HCT116 (cell line): ENCODE measurements at regions not wholly inside any gene's neighbourhood (a gene's known extent, or its start where the extent isn't known, plus 50 kb on each side); places are given as distances from the start of the nearest gene placed in this dataset.

ENCODE experiments used
- ATAC-seq: fragments of 200-7000 bp; cut with Tn5 transposase; 2 replicates; pipeline ENCODE4 v1.9.1; 2020; ENCODE audit warnings: mild to moderate bottlenecking, moderate library complexity
- BruUV-seq: library from RNA; stranded (reverse); fragments of 400-500 nt; replicated peaks from 2 replicates; lab custom pipeline; 2021; lab: Mats Ljungman, UMichigan
- CTCF ChIA-PET: fragments of 300-600 bp; sonication (Branson Sonifier 250); formaldehyde crosslinking; loops from one replicate; lab custom pipeline; 2021; ENCODE audit warnings: antibody characterized with exemption; lab: Charles Lee
- POLR2A ChIA-PET: fragments of 300-600, 350-600 bp; sonication (Branson Sonifier 250); formaldehyde crosslinking; loops from one replicate; lab custom pipeline; 2021; ENCODE audit warnings: antibody characterized with exemption; lab: Charles Lee
- RAD21 ChIA-PET, 2 experiments: fragments of 300-600 bp; sonication (Branson Sonifier 250); formaldehyde crosslinking; loops; one replicate each; lab custom pipeline; 2023; ENCODE audit warnings: low total read pairs in 2 of 2; ENCODE audit not compliant: uncharacterized antibody in 2 of 2, unreplicated experiment in 2 of 2, low non-redundant PET in 1 of 2; lab: Charles Lee
- DNase-seq: peaks from one replicate; pipeline ENCODE4 v3.0.0-alpha.2; 2010; ENCODE audit warnings: low read depth, low spot score
- H2AFZ ChIP-seq: fragments of 200-600 bp; shearing (Covaris generic), sonication (generic); 2 replicates; pipeline ENCODE4 v1.6.1; 2017; ENCODE audit warnings: low read depth, mixed run types, mixed read lengths, antibody characterized with exemption, low read length; ENCODE audit not compliant: poor library complexity, severe bottlenecking
- H3K27ac ChIP-seq: 2 replicates; pipeline ENCODE4 v1.5.1; 2012; ENCODE audit warnings: low read depth, low read length
- H3K27me3 ChIP-seq: fragments of 200-600 bp; sonication (generic); 2 replicates; pipeline ENCODE4 v1.6.1; 2016; ENCODE audit warnings: mixed run types, low read length, mixed read lengths; ENCODE audit not compliant: insufficient read depth
- H3K36me3 ChIP-seq, 2 experiments: fragments of 200-500 bp in 1 of 2; fragments of 200-600 bp in 1 of 2; sonication (Bioruptor generic) in 1 of 2; sonication (generic) in 1 of 2; 2 replicates each; pipeline versions ENCODE4 v1.5.1 to v1.6.1; 2014 to 2016; ENCODE audit warnings: low read length in 2 of 2, inconsistent platforms in 1 of 2, mixed read lengths in 1 of 2, mixed run types in 1 of 2; ENCODE audit not compliant: insufficient read depth in 2 of 2, control insufficient read depth in 1 of 2
- H3K4me1 ChIP-seq, 2 experiments: fragments of 200-600 bp in 1 of 2; sonication (generic) in 1 of 2; 2 replicates each; pipeline versions ENCODE4 v1.5.1 to v1.6.1; 2012 to 2017; ENCODE audit warnings: low read length in 2 of 2, inconsistent platforms in 1 of 2, mild to moderate bottlenecking in 1 of 2, mixed read lengths in 1 of 2, mixed run types in 1 of 2, moderate library complexity in 1 of 2; ENCODE audit not compliant: insufficient read depth in 2 of 2, control insufficient read depth in 1 of 2
- H3K4me2 ChIP-seq: fragments of 200-600 bp; sonication (generic); 2 replicates; pipeline ENCODE4 v1.6.1; 2017; ENCODE audit warnings: mixed run types, low read length, mixed read lengths
- H3K4me3 ChIP-seq, 2 experiments: fragments of 200-600 bp in 1 of 2; sonication (generic) in 1 of 2; replicated peaks in 1 of 2; 2 replicates each; pipeline ENCODE4 v1.5.1; 2011 to 2016; ENCODE audit warnings: low read length in 2 of 2, control low read depth in 1 of 2, low read depth in 1 of 2, mild to moderate bottlenecking in 1 of 2, mixed read lengths in 1 of 2, mixed run types in 1 of 2
- H3K79me2 ChIP-seq: fragments of 200-600 bp; sonication (generic); 2 replicates; pipeline ENCODE4 v1.6.1; 2017; ENCODE audit warnings: mild to moderate bottlenecking, mixed run types, low read length, moderate library complexity, mixed read lengths; ENCODE audit not compliant: insufficient read depth
- H3K9ac ChIP-seq: fragments of 200-600 bp; sonication (generic); 2 replicates; pipeline ENCODE4 v1.6.1; 2016; ENCODE audit warnings: low read length, mixed read lengths
- H3K9me2 ChIP-seq: fragments of 200-600 bp; sonication (generic), shearing (Covaris generic); 2 replicates; pipeline ENCODE4 v1.6.1; 2017; ENCODE audit warnings: mixed run types, mild to moderate bottlenecking, moderate library complexity; ENCODE audit not compliant: insufficient read depth
- H3K9me3 ChIP-seq, 2 experiments: fragments of 200-500 bp in 1 of 2; fragments of 200-600 bp in 1 of 2; sonication (Bioruptor generic) in 1 of 2; sonication (generic) in 1 of 2; 2 replicates each; pipeline ENCODE4 v1.6.1; 2014 to 2017; ENCODE audit warnings: low read length in 2 of 2, mixed read lengths in 2 of 2, inconsistent platforms in 1 of 2, low read depth in 1 of 2, mild to moderate bottlenecking in 1 of 2, mixed run types in 1 of 2, moderate library complexity in 1 of 2; ENCODE audit not compliant: control insufficient read depth in 1 of 2, insufficient read depth in 1 of 2
- H4K20me1 ChIP-seq: fragments of 200-600 bp; sonication (generic), shearing (Covaris generic); 2 replicates; pipeline ENCODE4 v1.6.1; 2017; ENCODE audit warnings: mixed run types, mild to moderate bottlenecking, moderate library complexity; ENCODE audit not compliant: insufficient read depth
- CBX3 ChIP-seq: IDR thresholded peaks from 2 replicates; pipeline ENCODE4 v1.6.1; 2012; ENCODE audit warnings: low read depth
- CEBPB ChIP-seq: IDR thresholded peaks from 2 replicates; pipeline ENCODE4 v1.6.1; 2012; ENCODE audit warnings: low read depth
- EGR1 ChIP-seq: IDR thresholded peaks from 2 replicates; pipeline ENCODE4 v1.6.1; 2012; ENCODE audit warnings: low read depth
- ELF1 ChIP-seq: IDR thresholded peaks from 2 replicates; pipeline ENCODE4 v1.6.1; 2012; ENCODE audit warnings: low read depth, borderline replicate concordance
- EZH2 ChIP-seq: fragments of 200-600 bp; sonication (generic); IDR thresholded peaks from 2 replicates; pipeline ENCODE4 v1.6.1; 2017; ENCODE audit warnings: antibody characterized with exemption, mixed run types
- EZH2phosphoT487 ChIP-seq: fragments of 200-600 bp; IDR thresholded peaks from 2 replicates; pipeline ENCODE4 v1.6.1; 2018; ENCODE audit warnings: antibody characterized with exemption, borderline replicate concordance
- FOSL1 ChIP-seq: IDR thresholded peaks from 2 replicates; pipeline ENCODE4 v1.6.1; 2012; ENCODE audit warnings: low read depth
- JUND ChIP-seq: IDR thresholded peaks from 2 replicates; pipeline ENCODE4 v1.6.1; 2012
- POLR2AphosphoS5 ChIP-seq: IDR thresholded peaks from 2 replicates; pipeline ENCODE4 v1.6.1; 2011; ENCODE audit warnings: mild to moderate bottlenecking, low read depth, low read length, moderate library complexity
- SIN3A ChIP-seq: IDR thresholded peaks from 2 replicates; pipeline ENCODE4 v1.6.1; 2012; ENCODE audit warnings: low read depth
- TCF7L2 ChIP-seq: IDR thresholded peaks from 2 replicates; pipeline ENCODE4 v1.7.0; 2011; ENCODE audit warnings: borderline replicate concordance, inconsistent platforms; ENCODE audit not compliant: insufficient read depth, insufficient read length; ENCODE audit errors: extremely low read depth
- YY1 ChIP-seq: IDR thresholded peaks from 2 replicates; pipeline ENCODE4 v1.6.1; 2011; ENCODE audit warnings: low read length, low read depth, moderate library complexity, mild to moderate bottlenecking; ENCODE audit not compliant: insufficient replicate concordance; ENCODE audit errors: extremely low read depth
- ZFX ChIP-seq: fragments of 450-650 bp; IDR thresholded peaks from 2 replicates; pipeline ENCODE4 v1.6.1; 2017
- ZNF274 ChIP-seq: fragments of 200-500 bp; sonication (Bioruptor generic); IDR thresholded peaks from 2 replicates; pipeline ENCODE4 v1.6.1; 2014; ENCODE audit warnings: mild to moderate bottlenecking, low read depth, low read length, inconsistent platforms
- intact Hi-C: fragments of 100-400 bp; cut with micrococcal nuclease; formaldehyde crosslinking; loops from 2 replicates; pipeline ENCODE4 v1.10.0; 2022
- TF ChIP-seq, protein P1 (sequence below), 3 experiments: fragments of 200-600 bp in 1 of 3; sonication (generic) in 1 of 3; IDR thresholded peaks in 2 of 3; conservative IDR thresholded peaks in 1 of 3; 2 replicates each; pipeline ENCODE4 v1.5.1; 2012 to 2017; ENCODE audit warnings: low read depth in 2 of 3, low read length in 2 of 3, antibody characterized with exemption in 1 of 3, borderline replicate concordance in 1 of 3, control low read depth in 1 of 3, mild to moderate bottlenecking in 1 of 3, mixed read lengths in 1 of 3, mixed run types in 1 of 3, moderate library complexity in 1 of 3; ENCODE audit not compliant: insufficient read depth in 1 of 3
- TF ChIP-seq, protein P2 (sequence below): IDR thresholded peaks from 2 replicates; pipeline ENCODE4 v1.6.1; 2012; ENCODE audit warnings: low read depth
- TF ChIP-seq, protein P3 (sequence below): IDR thresholded peaks from 2 replicates; pipeline ENCODE4 v1.6.1; 2012

DNA sequence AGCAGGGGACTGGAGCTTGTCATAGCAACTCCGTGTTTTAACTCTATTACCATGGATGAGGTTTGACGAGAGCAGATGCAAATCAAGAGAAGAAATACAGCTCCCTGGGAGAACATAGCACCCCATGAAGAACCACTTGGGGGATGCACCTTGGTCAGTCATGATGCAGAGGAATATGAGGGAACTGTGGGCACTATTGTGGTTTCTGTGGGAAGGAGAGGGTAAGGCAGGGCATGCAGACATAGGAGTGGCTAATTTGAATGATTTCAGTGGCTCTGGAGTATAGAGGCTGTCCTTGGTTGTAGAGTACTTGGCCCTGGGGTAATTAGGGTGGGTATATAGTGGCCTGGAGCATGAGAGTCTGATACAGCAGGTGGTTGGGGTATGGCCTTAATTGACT, 131.9 kb downstream of the EDEM1 start:
- intact Hi-C loops, result no loop called here
- Histone ChIP-seq H3K4me2 (no peak overlapping the region), H3K9me2 (no peaks in the 10 kb centered on the region), H3K9ac (no peak overlapping the region), H3K79me2 (no peaks in the 10 kb centered on the region), H3K27ac (no peak overlapping the region), H4K20me1 (no peaks in the 10 kb centered on the region), H3K4me1 (no peaks in the 10 kb centered on the region), H3K27me3 (no peaks in the 10 kb centered on the region), H3K9me3 (no peaks in the 10 kb centered on the region), H3K4me3 (no peak overlapping the region), H3K36me3 (no peaks in the 10 kb centered on the region), H2AFZ (no peak overlapping the region)
- TF ChIP-seq, protein P1, sequence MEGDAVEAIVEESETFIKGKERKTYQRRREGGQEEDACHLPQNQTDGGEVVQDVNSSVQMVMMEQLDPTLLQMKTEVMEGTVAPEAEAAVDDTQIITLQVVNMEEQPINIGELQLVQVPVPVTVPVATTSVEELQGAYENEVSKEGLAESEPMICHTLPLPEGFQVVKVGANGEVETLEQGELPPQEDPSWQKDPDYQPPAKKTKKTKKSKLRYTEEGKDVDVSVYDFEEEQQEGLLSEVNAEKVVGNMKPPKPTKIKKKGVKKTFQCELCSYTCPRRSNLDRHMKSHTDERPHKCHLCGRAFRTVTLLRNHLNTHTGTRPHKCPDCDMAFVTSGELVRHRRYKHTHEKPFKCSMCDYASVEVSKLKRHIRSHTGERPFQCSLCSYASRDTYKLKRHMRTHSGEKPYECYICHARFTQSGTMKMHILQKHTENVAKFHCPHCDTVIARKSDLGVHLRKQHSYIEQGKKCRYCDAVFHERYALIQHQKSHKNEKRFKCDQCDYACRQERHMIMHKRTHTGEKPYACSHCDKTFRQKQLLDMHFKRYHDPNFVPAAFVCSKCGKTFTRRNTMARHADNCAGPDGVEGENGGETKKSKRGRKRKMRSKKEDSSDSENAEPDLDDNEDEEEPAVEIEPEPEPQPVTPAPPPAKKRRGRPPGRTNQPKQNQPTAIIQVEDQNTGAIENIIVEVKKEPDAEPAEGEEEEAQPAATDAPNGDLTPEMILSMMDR (IDR thresholded peaks at IDR 0.05 in 2 of 3, conservative IDR thresholded peaks at IDR 0.05 in 1 of 3; ENCODE audit: borderline replicate concordance in 1 of 3, insufficient read depth in 1 of 3, low read depth in 2 of 3, low read length in 2 of 3), result no peak
- no peak for TF ChIP-seq CEBPB
- no peak for TF ChIP-seq ELF1
- TF ChIP-seq ZNF274, result no peak
- TF ChIP-seq EZH2phosphoT487, result no peak
- TF ChIP-seq, protein P2, sequence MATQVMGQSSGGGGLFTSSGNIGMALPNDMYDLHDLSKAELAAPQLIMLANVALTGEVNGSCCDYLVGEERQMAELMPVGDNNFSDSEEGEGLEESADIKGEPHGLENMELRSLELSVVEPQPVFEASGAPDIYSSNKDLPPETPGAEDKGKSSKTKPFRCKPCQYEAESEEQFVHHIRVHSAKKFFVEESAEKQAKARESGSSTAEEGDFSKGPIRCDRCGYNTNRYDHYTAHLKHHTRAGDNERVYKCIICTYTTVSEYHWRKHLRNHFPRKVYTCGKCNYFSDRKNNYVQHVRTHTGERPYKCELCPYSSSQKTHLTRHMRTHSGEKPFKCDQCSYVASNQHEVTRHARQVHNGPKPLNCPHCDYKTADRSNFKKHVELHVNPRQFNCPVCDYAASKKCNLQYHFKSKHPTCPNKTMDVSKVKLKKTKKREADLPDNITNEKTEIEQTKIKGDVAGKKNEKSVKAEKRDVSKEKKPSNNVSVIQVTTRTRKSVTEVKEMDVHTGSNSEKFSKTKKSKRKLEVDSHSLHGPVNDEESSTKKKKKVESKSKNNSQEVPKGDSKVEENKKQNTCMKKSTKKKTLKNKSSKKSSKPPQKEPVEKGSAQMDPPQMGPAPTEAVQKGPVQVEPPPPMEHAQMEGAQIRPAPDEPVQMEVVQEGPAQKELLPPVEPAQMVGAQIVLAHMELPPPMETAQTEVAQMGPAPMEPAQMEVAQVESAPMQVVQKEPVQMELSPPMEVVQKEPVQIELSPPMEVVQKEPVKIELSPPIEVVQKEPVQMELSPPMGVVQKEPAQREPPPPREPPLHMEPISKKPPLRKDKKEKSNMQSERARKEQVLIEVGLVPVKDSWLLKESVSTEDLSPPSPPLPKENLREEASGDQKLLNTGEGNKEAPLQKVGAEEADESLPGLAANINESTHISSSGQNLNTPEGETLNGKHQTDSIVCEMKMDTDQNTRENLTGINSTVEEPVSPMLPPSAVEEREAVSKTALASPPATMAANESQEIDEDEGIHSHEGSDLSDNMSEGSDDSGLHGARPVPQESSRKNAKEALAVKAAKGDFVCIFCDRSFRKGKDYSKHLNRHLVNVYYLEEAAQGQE, result no peak
- TF ChIP-seq POLR2AphosphoS5, result no peak
- no peak for TF ChIP-seq JUND
- TF ChIP-seq EGR1, result no peak
- TF ChIP-seq ZFX, result no peak
- TF ChIP-seq FOSL1, result no peak
- TF ChIP-seq TCF7L2, result no peak
- no peak for TF ChIP-seq CBX3
- no peak for TF ChIP-seq EZH2
- no peak for TF ChIP-seq SIN3A
- TF ChIP-seq, protein P3, sequence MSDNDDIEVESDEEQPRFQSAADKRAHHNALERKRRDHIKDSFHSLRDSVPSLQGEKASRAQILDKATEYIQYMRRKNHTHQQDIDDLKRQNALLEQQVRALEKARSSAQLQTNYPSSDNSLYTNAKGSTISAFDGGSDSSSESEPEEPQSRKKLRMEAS, result no peak
- no peak for TF ChIP-seq YY1
- DNase-seq, result no peak
- no peak for ATAC-seq
- ChIA-PET POLR2A (no interaction called here), CTCF (no interaction called here), RAD21 (no interaction called here)
- no TSS peak for BruUV-seq
